ENCODE measurements at regions not wholly inside any gene's neighbourhood (a gene's known extent, or its start where the extent isn't known, plus 50 kb on each side); places are given as distances from the start of the nearest gene placed in this dataset.

- Histone ChIP-seq H3K27ac (ENCODE audit: low read depth in 1 of 2, low read length in 1 of 2) (no peak overlapping the region), H3K9ac (ENCODE audit: insufficient read depth in 1 of 2, low read length in 2 of 2) (no peak overlapping the region), H3K27me3 (ENCODE audit: control insufficient read depth in 3 of 3, insufficient read depth in 3 of 3, low read length in 2 of 3) (no peaks in the 10 kb centered on the region), H3K9me3 (ENCODE audit: control insufficient read depth in 4 of 4, insufficient read depth in 3 of 4, low read length in 3 of 4) (no peaks in the 10 kb centered on the region), H3K4me3 (no peak overlapping the region), H3K36me3 (ENCODE audit: control insufficient read depth in 4 of 4, insufficient read depth in 4 of 4, low read length in 4 of 4) (no peaks in the 10 kb centered on the region), H3K4me1 (ENCODE audit: control insufficient read depth in 5 of 5, insufficient read depth in 5 of 5, low read length in 5 of 5) (no peaks in the 10 kb centered on the region)
- DNase-seq (no peak), ATAC-seq (ENCODE audit: insufficient read depth, low FRiP score) (no peak)
- 88 to 93% methylated on average over 2 of the region's 2 CpGs for WGBS, 2 donors
- no peak for TF ChIP-seq CTCF (IDR thresholded peaks at IDR 0.05; ENCODE audit: control extremely low read depth, extremely low read depth)
Measured at GRCh38 chr14:86672080-86672479, 1142.1 kb downstream of the FLRT2 start.

GRCh38 chr14:86665975-86666374 lies 1136.0 kb downstream of the FLRT2 start:
- Histone ChIP-seq H3K36me3 (ENCODE audit: control insufficient read depth in 4 of 4, insufficient read depth in 4 of 4, low read length in 4 of 4) (no peaks in the 10 kb centered on the region), H3K9ac (ENCODE audit: insufficient read depth in 1 of 2, low read length in 2 of 2) (no peak overlapping the region), H3K9me3 (ENCODE audit: control insufficient read depth in 4 of 4, insufficient read depth in 3 of 4, low read length in 3 of 4) (no peaks in the 10 kb centered on the region), H3K27me3 (ENCODE audit: control insufficient read depth in 3 of 3, insufficient read depth in 3 of 3, low read length in 2 of 3) (no peaks in the 10 kb centered on the region), H3K4me1 (ENCODE audit: control insufficient read depth in 5 of 5, insufficient read depth in 5 of 5, low read length in 5 of 5) (no peaks in the 10 kb centered on the region), H3K27ac (ENCODE audit: low read depth in 1 of 2, low read length in 1 of 2) (no peak overlapping the region), H3K4me3 (no peak overlapping the region)
- TF ChIP-seq CTCF (IDR thresholded peaks at IDR 0.05; ENCODE audit: control extremely low read depth, extremely low read depth): no peak
- no peak for ATAC-seq (ENCODE audit: insufficient read depth, low FRiP score)
- DNase-seq: no peak
- 91 to 94% methylated on average over 1 of the region's 1 CpG for WGBS, 2 donors

- Histone ChIP-seq H3K27ac (ENCODE audit: low read depth in 1 of 2, low read length in 1 of 2) (no peak overlapping the region), H3K4me3 (no peak overlapping the region), H3K27me3 (ENCODE audit: control insufficient read depth in 3 of 3, insufficient read depth in 3 of 3, low read length in 2 of 3) (no peaks in the 10 kb centered on the region), H3K36me3 (ENCODE audit: control insufficient read depth in 4 of 4, insufficient read depth in 4 of 4, low read length in 4 of 4) (no peaks in the 10 kb centered on the region), H3K9me3 (ENCODE audit: control insufficient read depth in 4 of 4, insufficient read depth in 3 of 4, low read length in 3 of 4) (no peaks in the 10 kb centered on the region), H3K4me1 (ENCODE audit: control insufficient read depth in 5 of 5, insufficient read depth in 5 of 5, low read length in 5 of 5) (no peaks in the 10 kb centered on the region), H3K9ac (ENCODE audit: insufficient read depth in 1 of 2, low read length in 2 of 2) (no peak overlapping the region)
- DNase-seq: no peak
- no peak for ATAC-seq (ENCODE audit: insufficient read depth, low FRiP score)
- no peak for TF ChIP-seq CTCF (IDR thresholded peaks at IDR 0.05; ENCODE audit: control extremely low read depth, extremely low read depth)
- 88 to 90% methylated on average over 3 of the region's 3 CpGs for WGBS, 2 donors
Measured at GRCh38 chr14:86662334-86662733, 1132.4 kb downstream of the FLRT2 start.

- H3K27me3 ChIP-seq (ENCODE audit: control insufficient read depth in 3 of 3, insufficient read depth in 3 of 3, low read length in 2 of 3): no peaks in the 10 kb centered on the region
- H3K27ac ChIP-seq (ENCODE audit: low read depth in 1 of 2, low read length in 1 of 2): no peak overlapping the region
- H3K9ac ChIP-seq (ENCODE audit: insufficient read depth in 1 of 2, low read length in 2 of 2): no peak overlapping the region
- peaks cover 0 to 2% (median 0%) of the 10 kb centered on the region in 4 donors for H3K9me3 ChIP-seq (ENCODE audit: control insufficient read depth in 4 of 4, insufficient read depth in 3 of 4, low read length in 3 of 4)
- TF ChIP-seq CTCF (IDR thresholded peaks at IDR 0.05; ENCODE audit: control extremely low read depth, extremely low read depth): peak; percentile 22
- 49 to 55% methylated on average over 8 of the region's 8 CpGs for WGBS, 2 donors
- no peaks in the 10 kb centered on the region for H3K4me1 ChIP-seq (ENCODE audit: control insufficient read depth in 5 of 5, insufficient read depth in 5 of 5, low read length in 5 of 5)
- no peak overlapping the region for H3K4me3 ChIP-seq
- no peaks in the 10 kb centered on the region for H3K36me3 ChIP-seq (ENCODE audit: control insufficient read depth in 4 of 4, insufficient read depth in 4 of 4, low read length in 4 of 4)
- ATAC-seq (ENCODE audit: insufficient read depth, low FRiP score) (no peak), DNase-seq (peak; percentile 22 to 50 (median 38))
Measured at GRCh38 chr14:86654558-86655184, 1124.7 kb downstream of the FLRT2 start.
